ENCODE measurements at regions not wholly inside any gene's neighbourhood (a gene's known extent, or its start where the extent isn't known, plus 50 kb on each side); places are given as distances from the start of the nearest gene placed in this dataset.
"Not testable (repeated sequence)": the region's sequence is repeated elsewhere in the genome, so short reads cannot be mapped to it uniquely, and the experiment has no call there.

- TF ChIP-seq, protein P1, sequence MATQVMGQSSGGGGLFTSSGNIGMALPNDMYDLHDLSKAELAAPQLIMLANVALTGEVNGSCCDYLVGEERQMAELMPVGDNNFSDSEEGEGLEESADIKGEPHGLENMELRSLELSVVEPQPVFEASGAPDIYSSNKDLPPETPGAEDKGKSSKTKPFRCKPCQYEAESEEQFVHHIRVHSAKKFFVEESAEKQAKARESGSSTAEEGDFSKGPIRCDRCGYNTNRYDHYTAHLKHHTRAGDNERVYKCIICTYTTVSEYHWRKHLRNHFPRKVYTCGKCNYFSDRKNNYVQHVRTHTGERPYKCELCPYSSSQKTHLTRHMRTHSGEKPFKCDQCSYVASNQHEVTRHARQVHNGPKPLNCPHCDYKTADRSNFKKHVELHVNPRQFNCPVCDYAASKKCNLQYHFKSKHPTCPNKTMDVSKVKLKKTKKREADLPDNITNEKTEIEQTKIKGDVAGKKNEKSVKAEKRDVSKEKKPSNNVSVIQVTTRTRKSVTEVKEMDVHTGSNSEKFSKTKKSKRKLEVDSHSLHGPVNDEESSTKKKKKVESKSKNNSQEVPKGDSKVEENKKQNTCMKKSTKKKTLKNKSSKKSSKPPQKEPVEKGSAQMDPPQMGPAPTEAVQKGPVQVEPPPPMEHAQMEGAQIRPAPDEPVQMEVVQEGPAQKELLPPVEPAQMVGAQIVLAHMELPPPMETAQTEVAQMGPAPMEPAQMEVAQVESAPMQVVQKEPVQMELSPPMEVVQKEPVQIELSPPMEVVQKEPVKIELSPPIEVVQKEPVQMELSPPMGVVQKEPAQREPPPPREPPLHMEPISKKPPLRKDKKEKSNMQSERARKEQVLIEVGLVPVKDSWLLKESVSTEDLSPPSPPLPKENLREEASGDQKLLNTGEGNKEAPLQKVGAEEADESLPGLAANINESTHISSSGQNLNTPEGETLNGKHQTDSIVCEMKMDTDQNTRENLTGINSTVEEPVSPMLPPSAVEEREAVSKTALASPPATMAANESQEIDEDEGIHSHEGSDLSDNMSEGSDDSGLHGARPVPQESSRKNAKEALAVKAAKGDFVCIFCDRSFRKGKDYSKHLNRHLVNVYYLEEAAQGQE (IDR thresholded peaks at IDR 0.05; ENCODE audit: unreplicated experiment), result not testable (repeated sequence)
- not testable (repeated sequence) for TF ChIP-seq POLR2AphosphoS5 (IDR thresholded peaks at IDR 0.05; ENCODE audit: low read depth); EZH2 (IDR thresholded peaks at IDR 0.05; ENCODE audit: low read depth, unreplicated experiment); ZNF331 (CRISPR knock-in tag; IDR thresholded peaks at IDR 0.05; ENCODE audit: low read depth)
- TF ChIP-seq, protein P2, sequence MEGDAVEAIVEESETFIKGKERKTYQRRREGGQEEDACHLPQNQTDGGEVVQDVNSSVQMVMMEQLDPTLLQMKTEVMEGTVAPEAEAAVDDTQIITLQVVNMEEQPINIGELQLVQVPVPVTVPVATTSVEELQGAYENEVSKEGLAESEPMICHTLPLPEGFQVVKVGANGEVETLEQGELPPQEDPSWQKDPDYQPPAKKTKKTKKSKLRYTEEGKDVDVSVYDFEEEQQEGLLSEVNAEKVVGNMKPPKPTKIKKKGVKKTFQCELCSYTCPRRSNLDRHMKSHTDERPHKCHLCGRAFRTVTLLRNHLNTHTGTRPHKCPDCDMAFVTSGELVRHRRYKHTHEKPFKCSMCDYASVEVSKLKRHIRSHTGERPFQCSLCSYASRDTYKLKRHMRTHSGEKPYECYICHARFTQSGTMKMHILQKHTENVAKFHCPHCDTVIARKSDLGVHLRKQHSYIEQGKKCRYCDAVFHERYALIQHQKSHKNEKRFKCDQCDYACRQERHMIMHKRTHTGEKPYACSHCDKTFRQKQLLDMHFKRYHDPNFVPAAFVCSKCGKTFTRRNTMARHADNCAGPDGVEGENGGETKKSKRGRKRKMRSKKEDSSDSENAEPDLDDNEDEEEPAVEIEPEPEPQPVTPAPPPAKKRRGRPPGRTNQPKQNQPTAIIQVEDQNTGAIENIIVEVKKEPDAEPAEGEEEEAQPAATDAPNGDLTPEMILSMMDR (conservative IDR thresholded peaks at IDR 0.05; ENCODE audit: low read depth in 2 of 2), result not testable (repeated sequence)
These were observed 77.9 kb upstream of the PABPC3 start for GRCh38 chr13:25017808-25018728.

Data from GM23338 (cell line).